HG02840 (cell line): ENCODE measurements at regions not wholly inside any gene's neighbourhood (a gene's known extent, or its start where the extent isn't known, plus 50 kb on each side); places are given as distances from the start of the nearest gene placed in this dataset.
"Not testable (repeated sequence)": the region's sequence is repeated elsewhere in the genome, so short reads cannot be mapped to it uniquely, and the experiment has no call there.

Experiments used
- ATAC-seq: cut with Tn5 transposase; IDR thresholded peaks from one replicate; pipeline ENCODE4 v1.9.1; 2021; ENCODE audit warnings: mild to moderate bottlenecking, moderate library complexity, moderate number of reproducible peaks; ENCODE audit not compliant: unreplicated experiment, low FRiP score

- ATAC-seq, result peak; percentile 67
These were observed 584.8 kb downstream of the DIPK2A start for GRCh38 chr3:144556392-144556791.

GRCh38 chr3:144557515-144557914 is 585.9 kb downstream of the DIPK2A start:
- no peak for ATAC-seq

GRCh38 chr3:144564011-144564410 is 592.4 kb downstream of the DIPK2A start:
- ATAC-seq, result no peak

GRCh38 chr3:144566320-144566719 is 594.7 kb downstream of the DIPK2A start:
- no peak for ATAC-seq

- ATAC-seq, result no peak
These were observed 598.0 kb downstream of the DIPK2A start for GRCh38 chr3:144569651-144570050.

- ATAC-seq, result no peak
These were observed 612.2 kb downstream of the DIPK2A start for GRCh38 chr3:144583871-144584270.

GRCh38 chr3:144585408-144585807 is 613.8 kb downstream of the DIPK2A start:
- ATAC-seq, result no peak

GRCh38 chr3:144585953-144586352 is 614.3 kb downstream of the DIPK2A start:
- ATAC-seq, result no peak

- ATAC-seq, result no peak
These were observed 614.8 kb downstream of the DIPK2A start for GRCh38 chr3:144586382-144586781.

- no peak for ATAC-seq
These were observed 619.2 kb downstream of the DIPK2A start for GRCh38 chr3:144590854-144591253.

GRCh38 chr3:144593881-144594280 is 622.3 kb downstream of the DIPK2A start:
- no peak for ATAC-seq

GRCh38 chr3:144620236-144620635 is 648.6 kb downstream of the DIPK2A start:
- ATAC-seq, result not testable (repeated sequence)

GRCh38 chr3:144622845-144623244 is 651.2 kb downstream of the DIPK2A start:
- no peak for ATAC-seq

- ATAC-seq, result no peak
These were observed 653.0 kb downstream of the DIPK2A start for GRCh38 chr3:144624656-144625055.

- ATAC-seq, result no peak
These were observed 655.2 kb downstream of the DIPK2A start for GRCh38 chr3:144626835-144627234.

- ATAC-seq, result no peak
These were observed 657.8 kb downstream of the DIPK2A start for GRCh38 chr3:144629381-144629780.

- ATAC-seq, result no peak
These were observed 665.2 kb downstream of the DIPK2A start for GRCh38 chr3:144636833-144637232.

- ATAC-seq, result no peak
These were observed 666.4 kb downstream of the DIPK2A start for GRCh38 chr3:144638009-144638408.

GRCh38 chr3:144643771-144644198 is 672.2 kb downstream of the DIPK2A start:
- no peak for ATAC-seq

- ATAC-seq, result no peak
These were observed 673.7 kb downstream of the DIPK2A start for GRCh38 chr3:144645300-144645699.

GRCh38 chr3:144650380-144650779 is 678.8 kb downstream of the DIPK2A start:
- no peak for ATAC-seq

- no peak for ATAC-seq
These were observed 681.0 kb downstream of the DIPK2A start for GRCh38 chr3:144652573-144652972.

GRCh38 chr3:144655423-144655822 is 683.8 kb downstream of the DIPK2A start:
- ATAC-seq, result no peak
